Bronchial epithelial cell (primary cell): ENCODE measurements at regions not wholly inside any gene's neighbourhood (a gene's known extent, or its start where the extent isn't known, plus 50 kb on each side); places are given as distances from the start of the nearest gene placed in this dataset.
"Not testable (repeated sequence)": the region's sequence is repeated elsewhere in the genome, so short reads cannot be mapped to it uniquely, and the experiment has no call there.

Experiments used
- DNase-seq: peaks from one replicate; pipeline ENCODE4 v3.0.0-alpha.2; 2010; ENCODE audit warnings: low read depth
- FAIRE-seq: peaks from 2 replicates; lab custom pipeline; 2011; peaks lifted over from hg19 to GRCh38; lab: Jason Lieb, UNC
- H3K27me3 ChIP-seq: 2 replicates; pipeline ENCODE4 v1.5.1; 2011; ENCODE audit warnings: low read length; ENCODE audit not compliant: control insufficient read depth, insufficient read depth
- H3K36me3 ChIP-seq: 2 replicates; pipeline ENCODE4 v1.5.1; 2011; ENCODE audit warnings: low read length; ENCODE audit not compliant: control insufficient read depth, insufficient read depth
- H3K4me3 ChIP-seq: 2 replicates; pipeline ENCODE4 v1.5.1; 2011; ENCODE audit warnings: mild to moderate bottlenecking, low read depth, low read length, control low read depth
- CTCF ChIP-seq: IDR thresholded peaks from 2 replicates; pipeline ENCODE4 v1.5.1; 2011; ENCODE audit warnings: mild to moderate bottlenecking, moderate library complexity, low read length, control low read depth, inconsistent platforms; ENCODE audit not compliant: insufficient read depth, severe bottlenecking

GRCh38 chr7:112958775-112959174 is 127.9 kb downstream of the GPR85 start:
- DNase-seq (no peak), FAIRE-seq (no peak)
- no peaks in the 10 kb centered on the region for H3K36me3 ChIP-seq
- no peaks in the 10 kb centered on the region for H3K27me3 ChIP-seq
- H3K4me3 ChIP-seq, result no peak overlapping the region
- no peak for TF ChIP-seq CTCF

- DNase-seq (no peak), FAIRE-seq (no peak)
- no peak overlapping the region for H3K4me3 ChIP-seq
- no peaks in the 10 kb centered on the region for H3K27me3 ChIP-seq
- no peaks in the 10 kb centered on the region for H3K36me3 ChIP-seq
- no peak for TF ChIP-seq CTCF
Measured at GRCh38 chr7:112957901-112958300, 128.7 kb downstream of the GPR85 start.

- FAIRE-seq, H3K36me3 ChIP-seq, H3K27me3 ChIP-seq, DNase-seq, H3K4me3 ChIP-seq: not testable (repeated sequence)
Measured at GRCh38 chr7:112953031-112953430, 133.6 kb downstream of the GPR85 start.

GRCh38 chr7:112951070-112951469 is 135.6 kb downstream of the GPR85 start:
- Histone ChIP-seq H3K36me3 (no peaks in the 10 kb centered on the region), H3K27me3 (no peaks in the 10 kb centered on the region), H3K4me3 (no peak overlapping the region)
- no peak for TF ChIP-seq CTCF
- FAIRE-seq (no peak), DNase-seq (no peak)

- H3K27me3 ChIP-seq, DNase-seq, H3K4me3 ChIP-seq, H3K36me3 ChIP-seq, FAIRE-seq: not testable (repeated sequence)
Measured at GRCh38 chr7:112949682-112950081, 136.9 kb downstream of the GPR85 start.

- DNase-seq (no peak), FAIRE-seq (no peak)
- H3K4me3 ChIP-seq, result no peak overlapping the region
- H3K36me3 ChIP-seq, result no peaks in the 10 kb centered on the region
- TF ChIP-seq CTCF, result no peak
- no peaks in the 10 kb centered on the region for H3K27me3 ChIP-seq
Measured at GRCh38 chr7:112946350-112946749, 140.3 kb downstream of the GPR85 start.

GRCh38 chr7:112945046-112945445 is 141.6 kb downstream of the GPR85 start:
- FAIRE-seq (no peak), DNase-seq (no peak)
- H3K27me3 ChIP-seq, result no peaks in the 10 kb centered on the region
- no peak for TF ChIP-seq CTCF
- H3K36me3 ChIP-seq, result no peaks in the 10 kb centered on the region
- H3K4me3 ChIP-seq, result no peak overlapping the region
